ENCODE measurements at regions not wholly inside any gene's neighbourhood (a gene's known extent, or its start where the extent isn't known, plus 50 kb on each side); places are given as distances from the start of the nearest gene placed in this dataset.

DNA sequence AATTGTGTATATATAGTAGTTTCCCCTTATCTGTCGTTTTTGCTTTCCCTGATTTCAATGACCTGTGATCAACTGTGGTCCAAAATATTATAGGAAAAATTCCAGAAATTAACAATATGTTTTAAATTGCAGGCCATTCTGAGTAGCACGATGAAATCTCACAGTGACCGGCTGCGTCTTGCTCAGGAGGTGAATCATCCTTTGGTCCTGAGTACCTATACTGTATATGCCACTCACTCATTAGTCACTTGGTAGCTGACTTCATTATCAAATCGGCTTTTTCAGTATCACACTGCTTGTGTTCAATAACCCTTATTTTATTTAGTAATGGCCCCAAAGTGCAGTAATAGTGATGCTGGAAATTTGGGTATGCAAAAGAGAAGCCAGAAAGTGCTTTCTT is 728.3 kb upstream of the EYS start:
- no peak for DNase-seq (ENCODE audit: low spot score)

DNA sequence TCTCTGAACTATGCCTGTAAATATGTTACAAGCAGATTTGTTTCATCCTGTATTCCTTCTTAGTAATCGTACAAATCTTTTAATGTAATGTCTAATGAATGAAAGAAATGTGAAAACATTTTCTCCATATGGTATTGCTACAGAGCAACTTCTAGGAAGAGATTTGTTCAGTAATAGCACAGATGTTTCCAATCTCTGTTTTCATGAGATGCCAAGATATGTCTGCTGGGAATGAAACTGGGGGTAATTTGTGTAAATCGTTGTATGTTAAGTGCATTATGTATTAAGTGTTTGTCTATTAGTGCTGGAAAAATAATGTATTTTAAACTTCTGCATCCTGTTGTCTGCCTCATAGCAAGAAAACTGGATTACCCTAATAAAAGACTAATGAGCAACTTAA is 722.2 kb upstream of the EYS start:
- DNase-seq (ENCODE audit: low spot score) = peak; percentile 6

DNA sequence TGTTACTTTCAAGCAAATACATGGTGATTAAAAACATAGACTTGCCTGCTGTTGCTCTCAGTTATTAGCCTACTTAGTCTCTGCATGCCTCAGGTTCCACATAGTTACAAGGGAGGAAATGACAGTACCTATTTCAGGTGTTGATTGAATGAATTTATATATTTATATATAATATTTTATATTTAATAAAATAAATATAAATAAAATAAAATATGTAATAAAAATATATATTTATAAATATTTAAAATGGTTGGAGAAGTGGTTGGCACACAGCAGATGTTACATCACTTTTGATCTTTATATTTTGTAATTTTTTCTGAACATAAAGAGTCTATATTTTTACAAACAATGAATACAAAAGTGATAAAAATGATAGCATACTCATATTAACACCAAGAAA is 716.0 kb upstream of the EYS start:
- DNase-seq (ENCODE audit: low spot score) = no peak

DNA sequence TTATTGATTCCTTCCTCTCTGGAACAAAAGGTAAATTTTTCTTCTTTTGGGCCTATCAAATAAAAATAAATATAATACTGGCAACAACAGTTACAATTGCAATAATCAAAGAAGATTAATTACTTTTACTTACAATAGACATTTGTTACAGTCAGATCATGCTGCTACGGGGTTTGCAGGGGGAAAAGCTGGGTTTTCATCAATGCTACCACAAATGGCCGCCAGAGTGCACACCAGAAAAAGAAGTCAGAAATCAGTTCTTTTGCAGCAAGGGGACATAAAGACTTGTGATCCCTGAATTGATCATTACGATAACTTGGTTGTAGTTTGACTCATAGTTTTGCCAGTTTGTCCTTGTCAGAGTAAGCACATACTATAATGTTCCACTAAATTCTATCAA is 714.5 kb upstream of the EYS start:
- DNase-seq (ENCODE audit: low spot score) = no peak

DNA sequence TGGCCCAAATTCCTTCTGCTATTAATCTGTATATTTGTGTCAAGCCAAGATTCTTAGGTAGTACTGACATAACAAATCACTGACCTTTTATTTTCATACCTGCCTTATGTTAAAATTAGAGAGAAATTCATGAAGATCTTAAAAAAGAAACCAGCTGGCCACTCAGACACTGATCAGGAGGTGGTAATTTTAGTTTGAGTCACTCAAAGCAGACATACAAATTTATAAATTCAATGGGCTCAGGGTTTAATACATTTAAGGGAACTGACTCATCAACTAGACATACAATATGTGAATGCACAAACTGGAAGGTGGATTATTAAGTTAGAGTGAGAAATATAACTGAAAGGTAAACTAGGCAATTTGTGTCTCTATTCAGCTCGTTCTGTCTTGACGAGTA is 711.9 kb upstream of the EYS start:
- no peak for DNase-seq (ENCODE audit: low spot score)

DNA sequence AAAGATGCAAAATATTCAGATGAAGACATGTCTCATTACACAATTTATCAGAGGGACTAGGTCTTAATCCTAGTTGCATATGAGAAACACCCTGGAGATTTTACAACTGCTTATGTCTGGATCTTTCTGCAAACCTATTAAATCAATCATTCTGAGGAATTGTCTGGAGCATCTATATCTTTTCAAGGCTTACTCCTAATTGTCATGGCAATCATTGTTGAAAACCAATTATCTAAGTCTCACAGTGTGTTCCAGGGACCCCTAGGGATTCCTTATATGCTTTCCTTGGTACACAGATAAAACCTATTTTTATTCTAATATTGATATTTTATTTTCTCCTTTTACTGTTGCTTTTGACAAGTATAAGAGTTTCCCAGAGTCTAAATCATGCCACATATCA is 696.9 kb upstream of the EYS start:
- no peak for DNase-seq (ENCODE audit: low spot score)

DNA sequence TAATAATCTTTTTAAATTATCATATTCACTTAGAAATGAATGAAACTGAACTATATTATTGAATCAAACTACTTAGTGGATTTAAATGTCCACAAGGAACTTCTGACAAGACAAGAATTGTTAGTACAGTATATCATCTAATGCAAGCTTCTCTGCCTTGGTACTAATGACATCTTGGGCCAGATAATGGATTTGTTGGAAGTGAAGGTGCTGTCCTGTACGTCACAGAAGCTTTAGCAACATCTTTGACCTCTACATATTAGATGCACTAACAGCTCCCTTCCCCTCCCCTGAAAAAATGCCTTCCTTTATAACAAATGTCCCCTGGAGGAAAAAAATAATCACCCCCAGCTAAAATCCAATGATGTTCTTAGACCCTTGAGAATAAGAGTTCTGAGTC is 695.8 kb upstream of the EYS start:
- no peak for DNase-seq (ENCODE audit: low spot score)

DNA sequence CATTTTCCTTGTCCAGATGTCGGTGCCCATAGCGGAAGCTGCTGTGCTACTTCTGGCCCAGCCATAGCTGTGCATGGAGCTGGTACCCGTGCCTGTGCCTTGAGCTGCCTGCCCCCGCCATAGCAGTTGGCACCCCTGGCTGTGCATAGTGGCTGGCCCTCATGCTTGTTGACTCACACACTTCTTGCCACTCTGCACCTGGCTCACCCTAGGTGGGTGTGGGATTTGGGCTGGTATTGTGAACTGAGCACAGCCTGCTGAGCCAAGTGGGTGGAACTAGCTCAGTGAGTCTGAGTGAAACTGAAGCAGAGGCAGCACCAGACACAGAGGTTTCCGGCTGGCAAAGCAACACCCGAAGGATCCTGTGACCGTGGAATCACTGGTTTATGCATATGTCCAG is 689.5 kb upstream of the EYS start:
- no peak for DNase-seq (ENCODE audit: low spot score)

DNA sequence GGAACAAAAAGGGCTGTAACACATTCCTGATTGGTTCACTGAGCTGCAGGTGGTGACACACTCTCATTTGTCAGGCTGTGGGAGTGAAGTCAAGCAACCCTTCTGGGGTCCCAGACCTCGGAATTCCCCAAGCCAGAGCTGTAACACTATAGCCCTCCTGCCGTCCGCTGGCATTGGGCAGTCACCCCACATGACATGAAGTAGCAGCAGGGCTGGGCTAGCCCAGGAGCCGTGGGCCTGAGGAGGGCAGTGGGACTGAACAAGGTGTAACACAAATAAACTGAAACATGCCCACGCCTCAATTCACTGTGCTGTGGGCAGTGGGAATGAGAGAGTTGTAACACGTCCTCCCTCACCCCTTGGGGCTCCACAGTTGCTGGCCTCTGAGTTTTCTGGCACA is 689.1 kb upstream of the EYS start:
- no peak for DNase-seq (ENCODE audit: low spot score)

DNA sequence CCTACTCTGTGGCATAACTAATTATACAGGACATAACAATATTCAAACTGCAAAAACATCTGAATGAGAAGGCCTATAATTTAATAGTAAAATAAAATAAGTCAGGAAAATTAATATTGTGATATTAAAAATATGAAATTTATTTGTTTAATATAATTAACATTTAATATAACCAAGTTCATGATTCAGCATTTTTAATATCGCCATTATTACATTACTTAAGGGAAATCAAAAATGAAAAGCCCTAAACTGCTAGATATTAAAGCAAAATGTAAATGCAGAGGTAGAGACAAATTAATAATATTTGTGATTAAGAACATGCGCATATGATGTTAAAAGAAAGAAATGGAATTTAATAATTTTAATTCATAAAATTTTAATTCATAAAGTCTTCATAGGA is 683.4 kb upstream of the EYS start:
- DNase-seq (ENCODE audit: low spot score) = no peak

DNA sequence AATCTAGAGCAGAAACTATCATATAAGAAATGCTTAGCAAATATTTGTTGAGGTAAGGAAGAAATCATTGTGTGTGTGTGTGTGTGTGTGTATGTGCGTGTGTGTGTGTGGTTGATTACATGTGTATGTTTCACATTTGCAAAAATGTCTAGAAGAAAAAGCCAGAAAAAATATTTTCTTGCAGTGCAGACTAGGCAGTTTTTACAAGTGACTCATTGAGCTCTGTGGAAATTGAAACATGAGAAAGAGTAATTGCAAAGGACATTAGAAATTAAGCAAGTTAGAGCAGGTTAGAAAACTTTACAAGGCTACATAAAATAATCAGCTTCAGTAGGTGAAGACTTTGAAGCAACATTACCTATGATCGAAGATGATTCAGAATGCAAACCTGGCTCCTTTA is 669.0 kb upstream of the EYS start:
- no peak for DNase-seq (ENCODE audit: low spot score)

DNA sequence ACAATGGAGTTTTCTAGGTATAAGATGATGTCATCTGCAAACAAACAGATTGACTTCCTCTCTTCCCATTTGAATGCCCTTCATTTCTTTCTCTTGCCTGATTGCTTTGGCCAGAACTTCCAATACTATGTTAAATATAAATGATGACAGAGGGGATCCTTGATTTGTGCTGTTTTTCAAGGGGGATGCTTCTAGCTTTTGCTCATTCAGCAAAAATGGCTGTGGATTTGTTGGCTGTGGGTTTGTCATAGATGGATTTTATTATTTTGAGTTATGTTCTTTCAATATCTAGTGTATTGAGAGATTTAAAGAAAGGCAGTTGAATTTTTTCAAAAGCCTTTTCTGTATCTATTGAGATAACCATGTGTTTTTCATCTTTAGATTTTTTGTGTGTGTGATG is 662.4 kb upstream of the EYS start:
- DNase-seq (ENCODE audit: low spot score) = no peak

DNA sequence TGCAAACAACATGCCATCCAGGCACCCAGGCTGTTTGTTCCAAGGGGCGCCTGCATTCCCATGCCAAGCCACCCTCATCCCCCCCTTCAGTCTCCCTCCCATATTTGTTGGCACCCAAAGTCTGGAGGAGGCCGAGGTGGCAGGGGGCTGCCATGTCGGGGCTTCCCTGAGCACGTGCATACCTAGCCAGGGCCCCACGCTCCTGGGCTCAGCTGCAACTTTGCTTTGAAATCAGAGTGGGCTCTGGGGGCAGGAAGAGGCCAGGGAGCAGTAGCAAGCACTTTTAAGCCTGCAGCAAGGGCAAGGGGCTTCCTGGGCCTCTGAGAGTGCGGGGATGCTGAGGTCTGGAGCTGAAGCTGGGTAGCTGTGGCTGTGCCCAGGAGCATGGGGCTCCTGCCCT is 655.9 kb upstream of the EYS start:
- no peak for DNase-seq (ENCODE audit: low spot score)

DNA sequence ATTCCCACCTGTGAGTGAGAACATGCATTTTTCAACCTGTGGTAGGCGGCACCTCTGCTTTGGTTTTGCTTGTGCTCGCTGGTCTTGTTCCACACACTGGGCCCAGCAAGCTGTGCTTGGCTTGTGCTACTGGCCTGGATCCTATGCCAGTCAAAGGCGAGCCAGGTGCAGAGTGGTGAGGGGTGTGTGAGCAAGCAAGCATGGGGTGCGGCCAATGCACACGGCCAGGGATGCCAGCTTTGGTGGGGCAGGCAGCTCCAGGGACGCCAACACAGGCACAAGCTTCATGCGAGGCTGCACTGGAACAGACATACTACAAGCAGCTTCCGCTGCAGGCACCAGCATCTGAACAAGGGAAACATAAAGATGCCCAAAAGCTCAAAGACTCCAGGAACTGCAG is 654.9 kb upstream of the EYS start:
- no peak for DNase-seq (ENCODE audit: low spot score)

DNA sequence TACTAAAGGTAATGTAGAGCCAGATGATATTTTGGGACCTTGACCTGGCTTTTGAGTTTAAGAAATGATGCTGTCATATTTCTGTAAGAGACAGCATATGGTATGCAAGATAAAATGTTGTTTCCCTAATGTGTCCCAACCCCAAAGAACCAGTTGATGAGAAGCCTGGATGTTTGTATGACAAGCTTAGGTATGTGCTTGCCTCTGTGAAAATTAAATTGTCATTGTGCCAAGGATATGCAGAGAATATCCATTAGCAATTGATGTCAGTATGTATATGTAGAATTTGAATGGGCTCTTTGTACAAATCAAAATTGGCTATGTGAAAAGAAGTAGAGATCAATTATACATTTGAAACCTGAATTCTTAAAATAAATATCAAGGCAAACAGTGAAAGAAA is 650.8 kb upstream of the EYS start:
- DNase-seq (ENCODE audit: low spot score) = no peak

DNA sequence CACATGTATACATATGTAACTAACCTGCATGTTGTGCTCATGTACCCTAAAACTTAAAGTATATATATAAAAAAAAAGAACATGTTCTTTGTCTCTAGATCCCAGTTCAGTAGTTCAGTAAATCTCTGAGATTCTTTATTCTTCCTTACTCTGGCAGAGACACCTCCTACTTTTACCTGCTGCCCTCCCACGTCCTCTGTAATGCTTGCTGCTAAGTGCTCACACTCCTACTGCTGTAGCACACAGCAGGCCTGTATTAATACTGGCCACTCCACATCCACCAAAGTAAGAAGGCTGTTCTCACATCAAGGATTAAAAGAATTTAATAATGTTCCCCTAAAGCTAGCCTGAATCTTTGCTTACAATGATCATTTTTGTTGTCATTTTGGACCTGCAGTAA is 648.4 kb upstream of the EYS start:
- DNase-seq (ENCODE audit: low spot score) = no peak

DNA sequence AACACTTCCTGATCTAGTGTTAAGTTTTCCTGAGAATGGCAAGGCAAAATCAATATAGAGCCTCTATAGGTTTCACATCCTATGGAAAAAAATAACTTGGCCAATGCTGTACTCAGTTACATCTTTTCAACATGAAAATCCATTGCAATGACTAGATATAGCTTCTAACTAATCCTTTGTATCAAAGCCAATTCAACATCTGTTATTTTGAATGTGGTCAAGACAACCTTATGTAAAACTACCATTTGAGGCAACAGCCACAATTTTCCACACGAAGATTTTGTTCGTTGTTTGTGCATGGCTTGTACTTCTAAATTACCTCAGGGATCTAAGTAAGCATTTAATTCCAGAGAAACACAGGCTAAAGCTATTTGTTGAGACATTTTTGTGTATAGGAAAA is 637.8 kb upstream of the EYS start:
- no peak for DNase-seq (ENCODE audit: low spot score)

DNA sequence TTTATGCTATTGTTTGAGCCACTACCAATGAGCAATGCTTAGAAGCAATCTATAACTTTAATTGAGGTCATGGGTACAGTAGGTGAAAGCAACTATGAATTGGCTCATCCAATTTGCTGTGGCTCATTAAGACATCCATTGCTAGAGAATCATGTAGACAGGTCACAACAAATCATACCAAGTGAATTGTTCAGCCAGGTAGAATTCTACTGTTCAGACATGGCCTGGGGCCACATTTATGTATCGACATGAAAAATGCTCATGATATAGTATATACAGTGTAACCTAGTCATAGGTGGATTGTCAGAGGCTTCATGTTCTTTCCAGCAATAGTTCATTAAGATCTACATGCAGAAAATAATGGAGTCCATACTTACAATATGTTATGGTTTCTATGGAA is 633.7 kb upstream of the EYS start:
- no peak for DNase-seq (ENCODE audit: low spot score)

DNA sequence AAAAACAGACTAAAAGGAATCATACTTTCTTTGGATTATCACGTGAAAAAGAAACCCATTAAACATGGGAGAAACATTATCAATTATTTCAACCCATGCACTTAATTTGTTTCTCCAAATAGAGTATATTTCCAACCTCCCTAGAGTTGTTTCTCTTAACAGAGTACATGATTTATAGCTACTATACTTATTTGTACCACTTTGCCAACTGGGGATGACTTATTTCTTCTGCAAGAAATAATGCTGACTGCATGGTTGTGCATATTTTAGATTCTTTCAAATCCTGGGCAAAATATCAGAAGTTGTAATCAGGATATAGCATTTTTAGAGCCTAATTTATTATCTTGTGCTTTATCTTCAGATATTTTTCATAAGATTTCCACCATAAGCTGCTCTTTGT is 629.1 kb upstream of the EYS start:
- DNase-seq (ENCODE audit: low spot score) = peak; percentile 7

DNA sequence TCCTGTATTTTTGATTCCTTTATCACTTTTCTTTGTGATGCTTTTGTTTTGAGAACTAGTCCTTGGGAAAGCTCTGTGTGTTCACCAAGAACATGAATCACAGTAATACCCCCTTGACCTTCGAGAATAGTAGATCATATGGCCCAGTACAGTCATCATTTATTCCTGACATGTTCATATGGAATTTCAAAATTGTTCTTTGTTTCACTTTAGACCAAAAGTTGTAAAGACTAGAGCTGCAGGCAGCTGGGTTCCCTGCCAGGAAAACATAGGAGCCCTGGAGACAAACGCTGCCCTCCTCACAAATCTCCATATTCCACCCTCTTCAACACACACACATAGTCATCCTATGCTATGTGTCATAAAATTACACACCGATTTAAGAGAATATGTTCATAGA is 621.2 kb upstream of the EYS start:
- DNase-seq (ENCODE audit: low spot score) = no peak

DNA sequence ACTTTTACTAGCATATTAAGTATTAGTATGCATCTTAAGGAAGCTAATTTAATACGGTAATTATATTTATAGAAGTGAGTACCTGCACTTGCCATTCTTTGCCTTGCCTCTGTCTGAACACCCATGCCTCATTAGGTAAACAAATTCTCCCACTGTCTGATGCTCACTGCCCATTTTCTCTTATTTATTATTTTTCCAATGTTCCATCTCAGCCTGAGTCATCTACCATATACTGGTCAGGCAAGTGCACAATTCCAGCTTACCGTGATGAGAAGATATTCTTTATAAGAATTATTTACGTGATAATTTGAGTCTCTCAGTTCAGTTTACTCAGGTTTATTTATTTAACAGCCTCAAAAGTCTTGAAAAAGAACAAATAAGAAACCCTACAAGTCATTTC is 619.2 kb upstream of the EYS start:
- no peak for DNase-seq (ENCODE audit: low spot score)

DNA sequence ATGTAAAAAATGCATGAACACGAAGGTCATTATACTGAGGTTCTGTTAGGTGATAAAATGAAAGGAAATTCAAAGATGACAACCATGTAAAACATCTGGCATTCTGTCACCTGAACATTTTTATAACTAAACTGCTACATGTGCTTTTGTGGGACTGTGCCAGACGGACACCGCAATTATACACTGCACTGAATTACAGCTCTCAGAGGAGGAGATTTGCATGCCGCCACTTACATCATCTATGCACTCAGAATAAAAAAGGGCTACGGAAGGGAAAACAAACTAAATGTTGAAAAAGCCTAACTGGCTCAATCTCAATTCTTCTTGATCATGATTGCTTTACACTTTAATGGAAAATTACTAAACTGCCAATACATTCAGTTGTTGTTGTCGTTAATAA is 614.0 kb upstream of the EYS start:
- no peak for DNase-seq (ENCODE audit: low spot score)

DNA sequence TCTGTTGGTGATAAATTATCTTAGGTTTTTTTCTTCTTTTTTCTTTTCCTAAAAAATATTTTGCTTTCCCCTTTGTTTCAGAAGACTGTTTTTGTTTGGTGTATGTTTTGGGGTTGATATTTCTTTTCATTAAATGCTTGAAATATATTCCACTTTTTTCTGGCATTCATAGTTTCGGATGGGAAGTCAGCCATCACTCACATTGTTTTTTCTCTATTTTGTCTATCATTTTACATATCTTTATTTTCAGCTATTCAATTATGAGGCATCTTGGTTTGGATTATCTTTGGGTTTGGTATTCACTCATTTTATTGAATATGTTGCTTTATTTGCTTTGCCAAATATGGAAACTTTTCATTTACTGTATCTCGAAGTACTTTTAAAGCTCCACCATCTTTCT is 600.5 kb upstream of the EYS start:
- DNase-seq (ENCODE audit: low spot score) = no peak

DNA sequence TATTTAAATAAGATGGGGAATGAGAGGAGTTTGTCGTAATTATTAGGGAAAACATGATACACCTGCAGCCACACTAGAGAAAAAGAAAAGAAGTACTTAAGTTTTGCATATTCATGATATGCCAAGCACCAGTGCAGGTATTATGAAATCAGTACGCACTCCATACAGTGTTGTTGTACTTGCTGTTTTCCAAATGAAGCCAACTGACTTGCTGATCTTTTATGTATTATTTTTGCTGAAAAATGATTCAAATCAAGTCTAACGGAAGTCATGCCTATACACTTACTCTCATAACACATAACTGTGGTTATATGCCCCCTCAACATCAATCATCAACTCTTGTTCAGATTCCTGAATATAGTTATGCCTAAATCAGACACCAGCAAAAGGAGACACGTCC is 584.9 kb upstream of the EYS start:
- no peak for DNase-seq (ENCODE audit: low spot score)

DNA sequence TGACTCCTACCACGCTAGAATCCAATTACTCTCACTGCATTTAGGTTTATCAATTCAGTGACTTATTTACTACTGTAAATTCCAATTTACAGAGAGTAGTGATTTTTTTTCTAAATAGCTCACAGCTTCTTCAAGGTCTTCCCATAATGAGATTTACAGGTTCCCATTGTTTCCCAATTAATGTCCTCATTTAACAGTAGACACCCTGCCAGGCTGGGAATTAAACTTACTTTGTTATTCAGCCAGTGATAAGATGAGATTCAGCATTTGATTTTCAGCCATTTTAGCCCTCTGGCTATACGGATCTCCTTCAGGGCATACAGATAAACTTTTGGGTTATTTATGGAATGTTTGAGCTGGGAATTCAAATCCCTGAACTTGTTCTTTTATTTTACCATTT is 582.9 kb upstream of the EYS start:
- DNase-seq (ENCODE audit: low spot score) = no peak

DNA sequence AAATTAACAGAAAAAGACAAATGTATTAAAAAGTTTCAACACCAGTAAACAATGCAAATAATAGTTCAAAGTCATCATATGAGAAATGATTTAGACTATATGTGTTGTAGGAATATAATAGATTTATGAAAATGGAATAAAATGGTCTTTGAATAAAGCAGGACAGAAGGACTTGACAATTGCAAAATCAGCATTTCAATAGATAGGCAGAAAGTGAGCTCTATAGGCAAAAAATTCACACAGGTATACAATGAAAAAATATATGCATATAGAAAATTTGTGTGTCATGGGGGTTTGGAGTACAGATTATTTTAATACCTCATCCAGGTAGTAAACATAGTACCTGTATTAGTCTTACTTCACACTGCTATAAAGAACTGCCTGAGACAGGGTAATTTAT is 571.1 kb upstream of the EYS start:
- DNase-seq (ENCODE audit: low spot score) = no peak
